RKO (cell line): ENCODE measurements at regions not wholly inside any gene's neighbourhood (a gene's known extent, or its start where the extent isn't known, plus 50 kb on each side); places are given as distances from the start of the nearest gene placed in this dataset.
"Not testable (repeated sequence)": the region's sequence is repeated elsewhere in the genome, so short reads cannot be mapped to it uniquely, and the experiment has no call there.

Source experiments
- DNase-seq: peaks from one replicate; pipeline ENCODE4 v3.0.0-alpha.2; 2016; ENCODE audit warnings: low spot score

- not testable (repeated sequence) for DNase-seq
Observed at GRCh38 chr21:5217933-5218332, 5303.4 kb upstream of the TPTE start.

DNA sequence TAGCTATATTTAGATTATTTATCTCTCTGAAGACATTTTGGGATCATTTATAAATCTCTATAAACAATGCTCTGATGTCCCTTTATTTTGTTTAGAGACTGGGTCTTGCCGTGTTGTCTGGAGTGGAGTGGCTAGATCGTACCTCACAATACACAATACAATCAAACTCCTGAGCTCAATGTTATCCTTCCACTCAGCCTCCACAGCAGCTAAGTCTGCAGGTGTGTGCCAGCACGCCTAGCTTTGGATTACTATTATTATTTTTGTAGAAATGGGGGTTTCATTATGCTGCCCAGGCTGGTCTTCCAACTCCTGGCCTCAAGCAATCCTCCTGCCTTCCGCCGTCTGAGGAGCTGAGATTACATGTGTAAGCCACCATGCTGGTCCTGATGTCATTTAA, 5301.4 kb upstream of the TPTE start:
- not testable (repeated sequence) for DNase-seq

DNA sequence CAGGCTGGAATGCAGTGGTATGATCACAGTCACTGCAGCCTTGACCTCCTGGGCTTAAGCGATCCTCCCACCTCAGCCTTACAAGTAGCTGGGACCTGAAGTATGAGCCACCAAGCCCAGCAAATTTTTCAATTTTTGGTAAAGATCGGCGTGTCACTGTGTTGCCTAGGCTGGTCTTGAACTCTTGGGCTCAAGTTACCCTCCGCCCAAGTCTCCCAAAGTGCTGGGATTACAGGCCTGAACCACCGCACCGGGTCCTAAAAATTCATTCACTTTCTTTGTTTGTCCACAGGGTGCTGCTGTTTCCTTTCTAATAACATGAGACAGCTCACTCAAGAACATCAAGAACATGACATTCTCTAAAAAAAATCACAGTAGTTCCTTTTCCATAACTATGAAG, 5300.9 kb upstream of the TPTE start:
- DNase-seq, result peak; percentile 80

GRCh38 chr21:5221458-5222050, 5299.8 kb upstream of the TPTE start:
- DNase-seq, result not testable (repeated sequence)

- not testable (repeated sequence) for DNase-seq
Observed at GRCh38 chr21:5222996-5223782, 5298.2 kb upstream of the TPTE start.

- not testable (repeated sequence) for DNase-seq
Observed at GRCh38 chr21:5224156-5224555, 5297.2 kb upstream of the TPTE start.

DNA sequence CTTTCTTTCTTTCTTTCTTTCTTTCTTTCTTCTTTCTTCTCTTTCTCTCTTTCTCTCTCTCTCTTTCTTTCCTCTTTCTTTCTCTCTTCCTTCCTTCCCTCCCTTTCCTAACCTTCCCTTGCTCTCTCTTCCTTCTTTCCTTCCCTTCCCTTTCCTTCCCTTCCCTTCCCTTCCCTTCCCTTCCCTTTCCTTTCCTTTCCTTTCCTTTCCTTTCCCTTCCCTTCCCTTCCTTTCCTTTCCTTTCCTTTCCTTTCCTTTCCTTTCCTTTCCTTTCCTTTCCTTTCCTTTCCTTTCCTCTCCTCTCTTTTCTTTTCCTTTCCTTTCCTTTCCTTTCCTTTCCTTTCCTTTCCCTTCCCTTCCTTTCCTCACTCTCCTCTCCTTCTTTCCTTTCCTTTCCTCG, 5294.1 kb upstream of the TPTE start:
- not testable (repeated sequence) for DNase-seq

DNA sequence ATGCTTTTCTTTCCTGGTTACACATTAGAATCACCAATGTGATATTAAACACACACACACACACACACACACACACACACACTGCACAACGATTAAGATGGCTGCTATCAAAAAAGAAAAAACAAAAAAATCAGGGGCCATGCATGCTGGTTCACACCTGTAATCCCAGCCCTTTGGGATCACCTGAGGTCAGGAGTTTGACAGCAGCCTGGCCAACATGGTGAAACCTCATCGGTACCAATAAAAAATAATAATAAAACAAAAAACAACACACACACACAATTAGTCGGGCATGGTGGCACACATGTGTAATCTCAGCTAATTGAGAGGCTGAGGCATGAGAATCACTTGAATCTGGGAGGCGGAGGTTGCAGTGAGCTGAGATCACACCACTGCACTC, 5290.8 kb upstream of the TPTE start:
- not testable (repeated sequence) for DNase-seq

GRCh38 chr21:5231261-5231660, 5290.1 kb upstream of the TPTE start:
- DNase-seq, result not testable (repeated sequence)

DNA sequence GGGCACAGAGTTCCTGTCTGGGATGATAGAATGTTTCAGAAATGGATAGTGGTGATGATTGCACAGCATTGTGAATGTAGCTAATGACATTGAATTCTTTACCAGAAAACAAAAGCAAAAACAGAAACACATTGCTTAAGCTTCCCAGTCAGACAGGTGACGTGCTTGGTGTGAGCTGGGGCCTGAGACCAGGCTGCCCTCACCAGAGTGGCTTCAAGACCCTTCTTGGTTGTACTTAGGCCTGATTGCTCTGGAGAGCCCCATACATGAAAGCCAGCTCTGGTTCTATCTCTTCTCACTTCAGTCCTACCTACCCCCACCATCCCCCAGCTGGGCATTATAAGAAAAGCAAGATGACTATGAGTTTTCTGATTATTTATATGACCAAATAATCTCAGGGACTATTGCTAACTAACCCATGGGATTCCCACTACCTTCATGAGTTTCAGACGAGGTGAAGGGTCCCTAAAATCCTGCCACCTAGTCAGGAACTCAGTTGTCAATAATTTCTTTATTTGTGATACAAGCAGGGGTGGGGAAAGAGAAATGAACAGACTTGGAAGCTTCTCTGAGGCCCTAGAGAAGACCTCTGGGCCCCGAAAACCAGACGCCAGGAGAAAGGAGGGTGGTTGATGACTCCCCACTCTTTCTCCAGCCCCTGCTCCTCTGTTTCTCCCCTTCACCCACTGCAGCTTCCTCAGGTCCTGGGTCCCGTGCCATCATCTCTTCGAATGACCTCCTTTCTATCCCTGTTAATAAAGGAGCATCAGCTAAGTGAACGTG, 5289.0 kb upstream of the TPTE start:
- DNase-seq, result not testable (repeated sequence)

DNA sequence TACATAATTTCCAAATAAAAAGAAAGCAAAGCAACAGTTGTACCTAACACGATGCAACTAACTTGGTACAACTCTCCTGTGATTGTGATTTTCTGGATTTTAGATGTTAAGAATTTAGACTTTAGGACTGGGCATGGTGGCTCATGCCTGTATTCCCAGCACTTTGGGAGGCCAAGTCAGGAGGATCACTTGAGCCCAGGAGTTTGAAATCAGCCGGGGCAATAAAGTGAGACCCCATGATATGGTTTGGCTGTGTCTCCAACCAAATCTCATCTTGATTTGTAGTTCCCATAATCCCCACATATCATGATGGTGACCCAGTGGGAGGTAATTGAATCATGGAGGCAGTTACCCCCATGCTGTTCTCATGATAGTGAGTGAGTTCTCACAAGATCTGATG, 5285.6 kb upstream of the TPTE start:
- not testable (repeated sequence) for DNase-seq

- not testable (repeated sequence) for DNase-seq
Observed at GRCh38 chr21:5236846-5237675, 5284.3 kb upstream of the TPTE start.

- not testable (repeated sequence) for DNase-seq
Observed at GRCh38 chr21:5240521-5240920, 5280.9 kb upstream of the TPTE start.

GRCh38 chr21:5242732-5243131, 5278.7 kb upstream of the TPTE start:
- DNase-seq, result not testable (repeated sequence)

GRCh38 chr21:5243257-5243656, 5278.1 kb upstream of the TPTE start:
- DNase-seq, result not testable (repeated sequence)

GRCh38 chr21:5243715-5244375, 5277.5 kb upstream of the TPTE start:
- not testable (repeated sequence) for DNase-seq

- DNase-seq, result not testable (repeated sequence)
Observed at GRCh38 chr21:5244376-5244718, 5277.0 kb upstream of the TPTE start.

- DNase-seq, result not testable (repeated sequence)
Observed at GRCh38 chr21:5244954-5245353, 5276.4 kb upstream of the TPTE start.

DNA sequence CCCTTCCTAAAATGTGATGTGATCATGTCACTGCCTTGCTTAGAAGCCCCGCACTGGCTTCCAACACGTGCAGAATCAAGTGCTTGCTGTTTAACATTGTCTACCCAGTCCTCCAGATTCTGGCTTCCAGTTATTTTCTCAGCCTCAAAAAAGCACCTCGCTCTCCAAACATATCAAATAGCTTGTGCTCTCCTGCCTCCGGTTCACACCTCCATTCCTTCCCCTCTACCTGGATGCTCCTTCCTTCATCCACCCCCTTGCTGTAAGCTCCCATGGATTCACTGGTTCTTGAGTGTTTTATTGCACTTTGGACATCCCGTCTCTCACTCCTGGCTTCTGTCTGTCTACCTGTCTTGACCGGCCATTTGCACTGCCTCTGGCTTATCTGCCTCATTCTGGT, 5275.0 kb upstream of the TPTE start:
- not testable (repeated sequence) for DNase-seq

DNA sequence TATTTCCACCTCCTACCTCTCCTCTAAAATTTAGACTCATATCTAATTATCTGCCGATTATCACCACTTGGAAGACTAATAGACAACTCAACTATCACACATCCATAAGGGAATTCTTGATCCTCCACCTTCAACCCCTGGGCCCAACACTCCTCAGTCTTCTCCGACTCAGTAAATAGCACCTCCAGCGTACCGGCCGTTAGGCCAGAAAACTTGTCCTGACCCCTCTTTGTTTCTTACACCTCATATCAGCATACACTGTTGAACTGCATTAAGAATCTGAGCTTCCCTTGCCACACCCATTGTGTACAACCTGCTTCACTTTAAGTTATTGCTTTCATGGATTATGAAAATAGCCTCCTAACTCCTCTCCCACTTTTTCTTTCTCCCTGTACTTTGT, 5274.0 kb upstream of the TPTE start:
- DNase-seq, result not testable (repeated sequence)

DNA sequence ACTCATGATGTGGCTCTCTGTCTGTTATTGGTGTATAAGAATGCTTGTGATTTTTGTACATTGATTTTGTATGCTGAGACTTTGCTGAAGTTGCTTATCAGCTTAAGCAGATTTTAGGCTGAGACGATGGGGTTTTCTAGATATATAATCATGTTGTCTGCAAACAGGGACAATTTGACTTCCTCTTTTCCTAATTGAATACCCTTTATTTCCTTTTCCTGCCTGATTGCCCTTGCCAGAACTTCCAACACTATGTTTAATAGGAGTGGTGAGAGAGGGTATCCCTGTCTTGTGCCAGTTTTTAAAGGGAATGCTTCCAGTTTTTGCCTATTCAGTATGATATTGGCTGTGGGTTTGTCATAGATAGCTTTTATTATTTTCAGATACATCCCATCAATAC, 5271.3 kb upstream of the TPTE start:
- not testable (repeated sequence) for DNase-seq
